ENCODE measurements at regions not wholly inside any gene's neighbourhood (a gene's known extent, or its start where the extent isn't known, plus 50 kb on each side); places are given as distances from the start of the nearest gene placed in this dataset.

GRCh38 chr2:157192445-157193423 lies 64.8 kb upstream of the GALNT5 start:
- no peak for TF ChIP-seq CTCF (IDR thresholded peaks at IDR 0.05; ENCODE audit: low read depth, low read length)
- DNase-seq (ENCODE audit: low read depth in 2 of 2): no peak
- no peak overlapping the region for H3K4me3 ChIP-seq (replicated peaks in 1 of 2; ENCODE audit: low read depth in 2 of 2, low read length in 2 of 2)

GRCh38 chr2:157193461-157193860 lies 64.0 kb upstream of the GALNT5 start:
- DNase-seq (ENCODE audit: low read depth in 2 of 2): no peak
- no peak overlapping the region for H3K4me3 ChIP-seq (replicated peaks in 1 of 2; ENCODE audit: low read depth in 2 of 2, low read length in 2 of 2)
- no peak for TF ChIP-seq CTCF (IDR thresholded peaks at IDR 0.05; ENCODE audit: low read depth, low read length)

- H3K4me3 ChIP-seq (replicated peaks in 1 of 2; ENCODE audit: low read depth in 2 of 2, low read length in 2 of 2): no peak overlapping the region
- peak; percentile 84 to 85 for DNase-seq (ENCODE audit: low read depth in 2 of 2)
- TF ChIP-seq CTCF (IDR thresholded peaks at IDR 0.05; ENCODE audit: low read depth, low read length): peak; percentile 70
Measured at GRCh38 chr2:157194097-157194688, 63.3 kb upstream of the GALNT5 start.

- TF ChIP-seq CTCF (IDR thresholded peaks at IDR 0.05; ENCODE audit: low read depth, low read length): no peak
- no peak overlapping the region for H3K4me3 ChIP-seq (replicated peaks in 1 of 2; ENCODE audit: low read depth in 2 of 2, low read length in 2 of 2)
- peak in 1 of 2 donors; percentile 41 for DNase-seq (ENCODE audit: low read depth in 2 of 2)
Measured at GRCh38 chr2:157194844-157195243, 62.7 kb upstream of the GALNT5 start.

GRCh38 chr2:157196956-157197355 lies 60.5 kb upstream of the GALNT5 start:
- no peak for TF ChIP-seq CTCF (IDR thresholded peaks at IDR 0.05; ENCODE audit: low read depth, low read length)
- H3K4me3 ChIP-seq (replicated peaks in 1 of 2; ENCODE audit: low read depth in 2 of 2, low read length in 2 of 2): no peak overlapping the region
- DNase-seq (ENCODE audit: low read depth in 2 of 2): no peak

- TF ChIP-seq CTCF (IDR thresholded peaks at IDR 0.05; ENCODE audit: low read depth, low read length): no peak
- DNase-seq (ENCODE audit: low read depth in 2 of 2): no peak
- no peak overlapping the region for H3K4me3 ChIP-seq (replicated peaks in 1 of 2; ENCODE audit: low read depth in 2 of 2, low read length in 2 of 2)
Measured at GRCh38 chr2:157197848-157198247, 59.7 kb upstream of the GALNT5 start.
